ENCODE measurements at regions not wholly inside any gene's neighbourhood (a gene's known extent, or its start where the extent isn't known, plus 50 kb on each side); places are given as distances from the start of the nearest gene placed in this dataset.

GRCh38 chr2:128755695-128756364 lies 437.2 kb upstream of the HS6ST1 start:
- TF ChIP-seq CTCF (IDR thresholded peaks at IDR 0.05): no peak
- TF ChIP-seq EP300 (IDR thresholded peaks at IDR 0.05): no peak
